ENCODE measurements at regions not wholly inside any gene's neighbourhood (a gene's known extent, or its start where the extent isn't known, plus 50 kb on each side); places are given as distances from the start of the nearest gene placed in this dataset.

DNA sequence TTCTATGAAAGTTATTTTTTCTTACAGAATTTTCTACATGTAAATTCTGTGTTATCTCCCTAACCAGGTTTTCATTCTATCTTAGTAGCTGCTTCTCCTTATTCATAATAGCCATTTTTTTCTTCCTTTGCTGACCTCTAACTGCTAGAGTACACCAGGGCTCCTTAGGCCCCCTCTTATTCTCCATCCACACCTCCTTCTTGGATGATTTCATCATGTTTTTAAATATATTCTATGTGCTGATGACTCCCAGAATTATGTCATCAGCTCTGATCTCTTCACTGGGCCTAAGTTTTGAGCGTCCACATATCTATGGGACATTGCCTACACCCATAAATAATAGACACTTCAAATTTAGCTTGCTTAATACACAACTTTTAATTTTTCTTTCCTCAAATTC, 721.5 kb downstream of the SLC16A7 start:
- TF ChIP-seq, protein P1, sequence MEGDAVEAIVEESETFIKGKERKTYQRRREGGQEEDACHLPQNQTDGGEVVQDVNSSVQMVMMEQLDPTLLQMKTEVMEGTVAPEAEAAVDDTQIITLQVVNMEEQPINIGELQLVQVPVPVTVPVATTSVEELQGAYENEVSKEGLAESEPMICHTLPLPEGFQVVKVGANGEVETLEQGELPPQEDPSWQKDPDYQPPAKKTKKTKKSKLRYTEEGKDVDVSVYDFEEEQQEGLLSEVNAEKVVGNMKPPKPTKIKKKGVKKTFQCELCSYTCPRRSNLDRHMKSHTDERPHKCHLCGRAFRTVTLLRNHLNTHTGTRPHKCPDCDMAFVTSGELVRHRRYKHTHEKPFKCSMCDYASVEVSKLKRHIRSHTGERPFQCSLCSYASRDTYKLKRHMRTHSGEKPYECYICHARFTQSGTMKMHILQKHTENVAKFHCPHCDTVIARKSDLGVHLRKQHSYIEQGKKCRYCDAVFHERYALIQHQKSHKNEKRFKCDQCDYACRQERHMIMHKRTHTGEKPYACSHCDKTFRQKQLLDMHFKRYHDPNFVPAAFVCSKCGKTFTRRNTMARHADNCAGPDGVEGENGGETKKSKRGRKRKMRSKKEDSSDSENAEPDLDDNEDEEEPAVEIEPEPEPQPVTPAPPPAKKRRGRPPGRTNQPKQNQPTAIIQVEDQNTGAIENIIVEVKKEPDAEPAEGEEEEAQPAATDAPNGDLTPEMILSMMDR (IDR thresholded peaks at IDR 0.05; ENCODE audit: low read depth, low read length): no peak
- no peak for TF ChIP-seq EZH2phosphoT487 (IDR thresholded peaks at IDR 0.05; ENCODE audit: low read depth)

Data from OCI-LY3 (cell line).